Upper lobe of left lung (tissue), 6 donors: ENCODE measurements at regions not wholly inside any gene's neighbourhood (a gene's known extent, or its start where the extent isn't known, plus 50 kb on each side); places are given as distances from the start of the nearest gene placed in this dataset.

ENCODE experiments used
- ATAC-seq, 2 donors: fragments of 200-7000 bp; cut with Tn5 transposase; one replicate each; pipeline ENCODE4 v1.9.1; 2022; ENCODE audit warnings: mild to moderate bottlenecking in 2 of 2, moderate library complexity in 2 of 2; ENCODE audit not compliant: low FRiP score in 2 of 2
- DNase-seq, 2 donors: peaks; one replicate each; pipeline ENCODE4 v3.0.0-alpha.2; 2019 to 2020
- H3K27ac ChIP-seq, 4 donors: fragments of 200-600 bp; sonication (generic); one replicate each; pipeline ENCODE4 v1.5.1; 2016 to 2019
- H3K27me3 ChIP-seq, 4 donors: fragments of 200-600 bp; sonication (generic); one replicate each; pipeline ENCODE4 v1.5.1; 2017 to 2019
- H3K36me3 ChIP-seq, 4 donors: fragments of 200-600 bp; sonication (generic); one replicate each; pipeline ENCODE4 v1.5.1; 2016 to 2019
- H3K4me1 ChIP-seq, 4 donors: fragments of 200-600 bp; sonication (generic); one replicate each; pipeline ENCODE4 v1.5.1; 2018 to 2019
- H3K4me3 ChIP-seq, 4 donors: fragments of 200-600 bp; sonication (generic); one replicate each; pipeline ENCODE4 v1.5.1; 2017 to 2019; ENCODE audit warnings: mild to moderate bottlenecking in 2 of 4, moderate library complexity in 1 of 4
- H3K9me3 ChIP-seq, 4 donors: fragments of 200-600 bp; sonication (generic); one replicate each; pipeline ENCODE4 v1.5.1; 2018 to 2019
- CTCF ChIP-seq, 6 experiments: fragments of 450-650 bp in 4 of 6; fragments of 200-600 bp in 2 of 6; sonication (generic) in 2 of 6; IDR thresholded peaks; one replicate each; pipeline ENCODE4 v1.5.1; 2016 to 2019; ENCODE audit warnings: antibody characterized with exemption in 6 of 6
- EP300 ChIP-seq, 4 donors: sonication (generic); formaldehyde crosslinking; IDR thresholded peaks; one replicate each; pipeline ENCODE4 v1.5.1; 2017; ENCODE audit warnings: antibody characterized with exemption in 4 of 4, control low read depth in 2 of 4
- POLR2A ChIP-seq, 4 donors: fragments of 450-650 bp; IDR thresholded peaks; one replicate each; pipeline ENCODE4 v1.5.1; 2016 to 2017; ENCODE audit warnings: antibody characterized with exemption in 4 of 4, mild to moderate bottlenecking in 2 of 4
- POLR2AphosphoS5 ChIP-seq, 2 donors: sonication (generic); formaldehyde crosslinking; IDR thresholded peaks; one replicate each; pipeline ENCODE4 v1.5.1; 2017; ENCODE audit warnings: antibody characterized with exemption in 2 of 2
- whole genome bisulfite sequencing, 2 donors: methylation state at CpG; one replicate each; pipeline ENCODE4 v1.1.5; 2017 to 2018; 5-methylcytosine and 5-hydroxymethylcytosine counted together
- donor health status: DM: no; HTN: no; CAD: no; lungs with moderate emphysema.
- donor health status: DM: no; HTN: yes; CAD: no; lungs with severe emphysema.

- Histone ChIP-seq H3K4me3 (no peak overlapping the region), H3K27me3 (no peaks in the 10 kb centered on the region), H3K36me3 (no peaks in the 10 kb centered on the region), H3K27ac (no peak overlapping the region), H3K9me3 (no peaks in the 10 kb centered on the region), H3K4me1 (no peaks in the 10 kb centered on the region)
- WGBS, 2 donors: 84 to 86% methylated on average over 4 of the region's 4 CpGs
- no peak for TF ChIP-seq EP300 (IDR thresholded peaks at IDR 0.05)
- no peak for TF ChIP-seq CTCF (IDR thresholded peaks at IDR 0.05)
- TF ChIP-seq POLR2A (IDR thresholded peaks at IDR 0.05): no peak
- TF ChIP-seq POLR2AphosphoS5 (IDR thresholded peaks at IDR 0.05): no peak
- DNase-seq: no peak
- ATAC-seq: no peak
These were observed 252.1 kb upstream of the TMCO5A start for GRCh38 chr15:37682304-37682703.

- no peak for TF ChIP-seq POLR2A (IDR thresholded peaks at IDR 0.05)
- TF ChIP-seq EP300 (IDR thresholded peaks at IDR 0.05): no peak
- TF ChIP-seq POLR2AphosphoS5 (IDR thresholded peaks at IDR 0.05): no peak
- no peak for TF ChIP-seq CTCF (IDR thresholded peaks at IDR 0.05)
- Histone ChIP-seq H3K27ac (no peak overlapping the region), H3K9me3 (no peaks in the 10 kb centered on the region), H3K4me3 (no peak overlapping the region), H3K4me1 (no peaks in the 10 kb centered on the region), H3K36me3 (no peaks in the 10 kb centered on the region), H3K27me3 (no peaks in the 10 kb centered on the region)
- DNase-seq (no peak), ATAC-seq (no peak)
- 77 to 80% methylated on average over 4 of the region's 4 CpGs for WGBS, 2 donors
These were observed 242.5 kb upstream of the TMCO5A start for GRCh38 chr15:37691911-37692310.

DNA sequence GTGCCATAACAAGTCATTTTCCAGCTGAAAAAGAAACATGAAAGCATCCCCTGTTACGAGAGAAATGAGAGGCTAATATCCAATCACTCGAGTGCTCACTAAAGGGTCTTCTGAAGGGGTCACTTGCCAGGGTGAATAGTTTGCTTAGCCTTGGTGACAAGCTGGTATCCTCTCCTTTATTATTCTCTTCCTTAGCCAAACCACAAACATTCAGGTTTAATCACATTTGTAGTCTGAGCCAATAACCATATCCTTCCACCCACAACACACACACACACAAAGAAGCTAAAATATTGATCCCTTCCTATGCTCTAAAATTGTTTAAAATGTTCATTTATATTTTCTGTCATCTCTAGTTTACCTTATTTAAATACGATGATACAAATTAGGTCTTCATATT, 240.5 kb upstream of the TMCO5A start:
- H3K9me3 ChIP-seq: no peaks in the 10 kb centered on the region
- no peaks in the 10 kb centered on the region for H3K4me1 ChIP-seq
- DNase-seq: no peak
- H3K27ac ChIP-seq: no peak overlapping the region
- no peaks in the 10 kb centered on the region for H3K36me3 ChIP-seq
- no peak for TF ChIP-seq EP300 (IDR thresholded peaks at IDR 0.05)
- no peak for TF ChIP-seq CTCF (IDR thresholded peaks at IDR 0.05)
- TF ChIP-seq POLR2AphosphoS5 (IDR thresholded peaks at IDR 0.05): no peak
- no peak for TF ChIP-seq POLR2A (IDR thresholded peaks at IDR 0.05)
- WGBS, 2 donors: 85 to 89% methylated on average over 3 of the region's 3 CpGs
- no peak overlapping the region for H3K4me3 ChIP-seq
- ATAC-seq: no peak
- no peaks in the 10 kb centered on the region for H3K27me3 ChIP-seq

DNA sequence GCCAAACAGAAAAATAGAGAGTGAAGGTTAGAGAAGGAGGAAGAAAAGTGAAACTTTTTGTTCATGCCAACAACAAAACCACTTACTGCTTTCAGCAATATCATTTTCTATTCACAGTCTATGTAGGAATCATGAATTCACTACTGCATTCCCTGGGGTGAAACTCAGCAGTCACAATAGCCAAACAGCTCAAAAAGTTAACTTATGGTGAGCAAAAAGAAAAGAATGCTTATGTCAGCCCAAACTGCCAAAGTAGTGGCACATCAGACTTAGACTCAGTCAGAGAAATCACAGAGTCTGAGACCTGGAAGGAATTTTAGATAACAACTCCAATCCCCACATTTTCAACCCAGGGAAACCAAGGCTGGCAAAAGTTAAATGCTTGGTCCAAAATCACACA, 238.7 kb upstream of the TMCO5A start:
- no peak for ATAC-seq
- Histone ChIP-seq H3K27me3 (no peaks in the 10 kb centered on the region), H3K9me3 (no peaks in the 10 kb centered on the region), H3K36me3 (no peaks in the 10 kb centered on the region), H3K4me3 (no peak overlapping the region), H3K4me1 (no peaks in the 10 kb centered on the region), H3K27ac (no peak overlapping the region)
- no peak for TF ChIP-seq POLR2AphosphoS5 (IDR thresholded peaks at IDR 0.05)
- no peak for TF ChIP-seq CTCF (IDR thresholded peaks at IDR 0.05)
- no peak for TF ChIP-seq POLR2A (IDR thresholded peaks at IDR 0.05)
- no peak for DNase-seq

DNA sequence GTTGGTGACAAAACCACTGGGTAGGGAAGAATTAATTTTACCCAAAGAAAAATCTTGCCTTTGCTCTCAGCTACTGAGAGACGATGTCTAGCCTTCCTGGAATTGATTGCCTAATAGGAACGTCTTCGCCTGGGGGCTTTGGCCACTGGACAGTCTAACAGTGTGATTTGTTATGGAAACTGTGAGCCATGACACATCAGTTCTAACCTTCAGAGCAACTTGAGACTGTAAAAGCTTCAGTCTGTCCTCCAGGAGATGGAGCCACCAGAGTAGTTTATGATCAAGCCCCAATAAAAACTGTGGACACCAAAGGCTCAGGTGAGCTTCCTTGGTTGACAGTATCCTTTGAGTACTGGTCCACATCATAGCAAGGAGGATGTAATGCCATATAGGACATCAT, 235.8 kb upstream of the TMCO5A start:
- Histone ChIP-seq H3K4me1 (no peaks in the 10 kb centered on the region), H3K27ac (no peak overlapping the region), H3K36me3 (no peaks in the 10 kb centered on the region), H3K9me3 (no peaks in the 10 kb centered on the region), H3K4me3 (no peak overlapping the region), H3K27me3 (no peaks in the 10 kb centered on the region)
- ATAC-seq: no peak
- 81 to 86% methylated on average over 3 of the region's 3 CpGs for WGBS, 2 donors
- TF ChIP-seq EP300 (IDR thresholded peaks at IDR 0.05) (no peak), POLR2A (IDR thresholded peaks at IDR 0.05) (no peak), POLR2AphosphoS5 (IDR thresholded peaks at IDR 0.05) (no peak), CTCF (IDR thresholded peaks at IDR 0.05) (no peak)
- no peak for DNase-seq
